Upper lobe of right lung (tissue), 1 donor: ENCODE measurements at regions not wholly inside any gene's neighbourhood (a gene's known extent, or its start where the extent isn't known, plus 50 kb on each side); places are given as distances from the start of the nearest gene placed in this dataset.

Experiments
- ATAC-seq: fragments of 200-7000 bp; cut with Tn5 transposase; one replicate; pipeline ENCODE4 v1.9.1; 2020; ENCODE audit warnings: mild to moderate bottlenecking, moderate library complexity
- DNase-seq: peaks from one replicate; pipeline ENCODE4 v3.0.0-alpha.2; 2020
- H3K27ac ChIP-seq: fragments of 200-600 bp; one replicate; pipeline ENCODE4 v1.8.0; 2022
- H3K27me3 ChIP-seq: fragments of 200-600 bp; one replicate; pipeline ENCODE4 v1.8.0; 2022; ENCODE audit warnings: mild to moderate bottlenecking
- H3K36me3 ChIP-seq: fragments of 200-600 bp; one replicate; pipeline ENCODE4 v1.8.0; 2022
- H3K4me1 ChIP-seq: fragments of 200-600 bp; one replicate; pipeline ENCODE4 v1.8.0; 2022
- H3K4me3 ChIP-seq: fragments of 200-600 bp; one replicate; pipeline ENCODE4 v1.8.0; 2022; ENCODE audit warnings: mild to moderate bottlenecking
- H3K9me3 ChIP-seq: fragments of 200-600 bp; one replicate; pipeline ENCODE4 v1.8.0; 2022
- CTCF ChIP-seq: fragments of 200-600 bp; IDR thresholded peaks from one replicate; pipeline ENCODE4 v1.8.0; 2022; ENCODE audit warnings: antibody characterized with exemption
- intact Hi-C: fragments of 100-400 bp; cut with DNase I; formaldehyde crosslinking; loops from one replicate; pipeline ENCODE4 v1.11.0; 2022
- donor health status: DM: no; HTN: yes; CAD: no; lungs with severe emphysema.

DNA sequence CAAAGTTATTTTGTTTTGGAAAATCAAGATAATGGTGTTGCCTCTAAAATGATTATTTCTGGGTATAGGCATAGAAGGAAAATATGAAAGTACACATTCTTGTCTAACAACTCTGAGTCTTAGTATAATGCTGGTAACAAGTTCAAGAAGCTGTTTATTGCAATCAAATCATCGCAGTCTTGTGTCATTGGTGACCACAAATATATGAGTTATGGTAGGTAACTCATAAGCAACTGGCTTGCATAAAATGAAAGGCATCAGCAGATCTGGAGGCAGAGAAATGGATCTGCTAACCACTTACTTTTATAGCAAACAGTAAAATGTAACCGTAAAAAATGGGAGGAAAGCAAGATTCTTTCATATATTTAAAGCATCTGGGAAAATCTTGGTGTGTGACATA, 156.2 kb upstream of the TCF4 start:
- intact Hi-C loops: no loop called here
- no peaks in the 10 kb centered on the region for H3K4me1 ChIP-seq
- no peak for ATAC-seq

DNA sequence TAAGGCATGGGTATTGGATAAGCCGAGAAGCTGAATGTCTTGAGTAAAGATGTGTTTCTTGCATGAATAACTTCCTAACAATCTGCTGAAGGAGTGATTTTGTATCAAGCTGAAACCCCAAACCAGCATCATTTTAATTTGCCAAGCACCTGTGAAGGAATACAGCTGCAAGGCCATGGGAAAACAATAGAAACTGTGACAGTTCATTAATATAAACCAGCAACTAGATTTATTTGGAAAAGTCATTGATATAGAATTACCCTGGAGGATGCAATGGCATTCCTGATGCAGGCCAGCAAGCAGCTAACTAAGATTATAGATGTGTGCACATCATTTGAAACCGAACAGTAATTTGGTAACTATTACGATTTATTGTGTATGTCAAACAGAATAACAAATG, 155.7 kb upstream of the TCF4 start:
- no peaks in the 10 kb centered on the region for H3K4me1 ChIP-seq
- H3K27ac ChIP-seq: no peak overlapping the region
- no peaks in the 10 kb centered on the region for H3K27me3 ChIP-seq
- H3K9me3 ChIP-seq: no peaks in the 10 kb centered on the region
- no peak for TF ChIP-seq CTCF
- H3K36me3 ChIP-seq: no peaks in the 10 kb centered on the region
- intact Hi-C loops: no loop called here
- ATAC-seq (no peak), DNase-seq (no peak)
- H3K4me3 ChIP-seq: no peak overlapping the region

More for the DNA sequence above, 156.2 kb upstream of the TCF4 start:
- DNase-seq: no peak
- H3K36me3 ChIP-seq: no peaks in the 10 kb centered on the region
- TF ChIP-seq CTCF: no peak
- no peak overlapping the region for H3K4me3 ChIP-seq
- H3K27me3 ChIP-seq: no peaks in the 10 kb centered on the region
- no peak overlapping the region for H3K27ac ChIP-seq
- no peaks in the 10 kb centered on the region for H3K9me3 ChIP-seq

DNA sequence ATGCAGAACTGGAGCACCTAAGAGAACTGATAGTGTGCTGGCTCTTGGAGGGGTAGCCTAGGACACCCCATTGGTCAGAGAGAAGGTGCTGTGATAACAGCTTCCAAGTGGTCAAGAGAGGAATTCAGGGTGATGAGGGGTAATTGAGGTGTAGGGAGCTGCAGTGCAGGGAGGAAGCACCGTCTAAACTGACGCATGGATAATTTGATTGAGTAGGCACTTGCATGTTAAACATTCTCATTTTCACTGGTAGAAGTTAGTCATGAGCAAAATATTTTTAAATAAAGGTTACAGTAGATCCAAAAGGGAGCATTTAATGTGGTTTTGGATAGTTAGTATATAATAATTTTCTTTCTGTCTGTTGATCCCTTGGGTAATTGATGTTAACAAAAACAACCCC, 155.1 kb upstream of the TCF4 start:
- ATAC-seq (no peak), DNase-seq (no peak)
- intact Hi-C loops: no loop called here
- no peaks in the 10 kb centered on the region for H3K9me3 ChIP-seq
- H3K4me1 ChIP-seq: no peaks in the 10 kb centered on the region
- no peak overlapping the region for H3K4me3 ChIP-seq
- H3K27me3 ChIP-seq: no peaks in the 10 kb centered on the region
- TF ChIP-seq CTCF: no peak
- no peak overlapping the region for H3K27ac ChIP-seq
- H3K36me3 ChIP-seq: no peaks in the 10 kb centered on the region

GRCh38 chr18:55739488-55739887, 151.5 kb upstream of the TCF4 start:
- Histone ChIP-seq H3K4me3 (no peak overlapping the region), H3K27me3 (no peaks in the 10 kb centered on the region), H3K36me3 (no peaks in the 10 kb centered on the region), H3K27ac (no peak overlapping the region), H3K9me3 (no peaks in the 10 kb centered on the region), H3K4me1 (no peaks in the 10 kb centered on the region)
- ATAC-seq: no peak
- intact Hi-C loops: no loop called here
- no peak for TF ChIP-seq CTCF
- DNase-seq: no peak

DNA sequence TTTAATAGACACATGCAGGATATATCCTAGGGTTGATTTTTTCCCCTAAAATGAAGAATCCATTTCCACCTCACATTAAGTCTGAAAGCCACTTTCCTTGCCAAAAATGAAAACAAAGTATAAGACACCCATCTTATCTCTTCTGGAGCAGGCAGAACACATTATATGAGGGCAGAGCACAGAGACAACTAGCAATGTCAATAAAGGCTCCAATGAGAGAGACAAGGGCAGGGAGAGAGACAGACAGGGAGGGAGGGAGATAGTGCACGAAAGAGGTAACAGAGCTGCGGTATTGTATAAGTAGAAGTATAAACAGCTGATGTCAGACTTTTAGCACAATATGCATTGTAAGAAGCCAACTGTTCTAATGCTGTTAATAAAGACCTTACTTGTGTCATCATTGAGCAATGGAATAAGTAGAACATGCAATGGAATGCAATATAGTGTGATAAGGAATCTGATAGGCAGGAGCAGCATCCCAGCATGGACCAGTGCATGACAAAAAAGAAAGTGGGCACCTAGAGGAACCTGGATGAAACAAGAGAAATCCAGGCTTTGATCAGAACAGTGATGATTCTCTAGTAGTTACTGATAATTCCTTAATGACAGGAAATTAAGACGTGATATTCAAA, 150.6 kb upstream of the TCF4 start:
- DNase-seq: no peak
- Histone ChIP-seq H3K27me3 (no peaks in the 10 kb centered on the region), H3K9me3 (no peaks in the 10 kb centered on the region), H3K27ac (no peak overlapping the region), H3K4me1 (no peaks in the 10 kb centered on the region), H3K36me3 (no peaks in the 10 kb centered on the region), H3K4me3 (no peak overlapping the region)
- intact Hi-C loops: no loop called here
- no peak for TF ChIP-seq CTCF
- ATAC-seq: no peak
